ENCODE measurements at regions not wholly inside any gene's neighbourhood (a gene's known extent, or its start where the extent isn't known, plus 50 kb on each side); places are given as distances from the start of the nearest gene placed in this dataset.

DNA sequence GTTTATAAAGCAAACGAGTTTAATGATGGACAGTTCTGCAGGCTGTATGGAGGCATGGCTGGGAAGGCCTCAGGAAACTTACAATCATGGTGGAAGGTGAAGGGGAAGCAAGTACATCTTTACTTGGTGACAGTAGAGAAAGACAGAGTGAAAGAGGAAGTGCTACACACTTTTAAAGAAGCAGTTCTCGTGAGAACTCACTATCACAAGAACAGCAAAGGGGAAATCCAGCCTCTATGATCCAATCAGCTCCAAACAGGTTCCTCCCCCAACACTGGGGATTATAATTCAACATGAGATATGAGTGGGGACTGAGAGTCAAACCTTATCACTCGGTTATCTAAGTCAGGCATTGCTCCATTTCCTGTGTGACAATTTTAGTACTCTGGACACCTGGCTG, 189.9 kb upstream of the CNTN1 start:
- TF ChIP-seq, protein P1, sequence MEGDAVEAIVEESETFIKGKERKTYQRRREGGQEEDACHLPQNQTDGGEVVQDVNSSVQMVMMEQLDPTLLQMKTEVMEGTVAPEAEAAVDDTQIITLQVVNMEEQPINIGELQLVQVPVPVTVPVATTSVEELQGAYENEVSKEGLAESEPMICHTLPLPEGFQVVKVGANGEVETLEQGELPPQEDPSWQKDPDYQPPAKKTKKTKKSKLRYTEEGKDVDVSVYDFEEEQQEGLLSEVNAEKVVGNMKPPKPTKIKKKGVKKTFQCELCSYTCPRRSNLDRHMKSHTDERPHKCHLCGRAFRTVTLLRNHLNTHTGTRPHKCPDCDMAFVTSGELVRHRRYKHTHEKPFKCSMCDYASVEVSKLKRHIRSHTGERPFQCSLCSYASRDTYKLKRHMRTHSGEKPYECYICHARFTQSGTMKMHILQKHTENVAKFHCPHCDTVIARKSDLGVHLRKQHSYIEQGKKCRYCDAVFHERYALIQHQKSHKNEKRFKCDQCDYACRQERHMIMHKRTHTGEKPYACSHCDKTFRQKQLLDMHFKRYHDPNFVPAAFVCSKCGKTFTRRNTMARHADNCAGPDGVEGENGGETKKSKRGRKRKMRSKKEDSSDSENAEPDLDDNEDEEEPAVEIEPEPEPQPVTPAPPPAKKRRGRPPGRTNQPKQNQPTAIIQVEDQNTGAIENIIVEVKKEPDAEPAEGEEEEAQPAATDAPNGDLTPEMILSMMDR (conservative IDR thresholded peaks at IDR 0.05), result no peak
- TF ChIP-seq EZH2 (IDR thresholded peaks at IDR 0.05; ENCODE audit: low read depth), result no peak
